ENCODE measurements at regions not wholly inside any gene's neighbourhood (a gene's known extent, or its start where the extent isn't known, plus 50 kb on each side); places are given as distances from the start of the nearest gene placed in this dataset.

DNA sequence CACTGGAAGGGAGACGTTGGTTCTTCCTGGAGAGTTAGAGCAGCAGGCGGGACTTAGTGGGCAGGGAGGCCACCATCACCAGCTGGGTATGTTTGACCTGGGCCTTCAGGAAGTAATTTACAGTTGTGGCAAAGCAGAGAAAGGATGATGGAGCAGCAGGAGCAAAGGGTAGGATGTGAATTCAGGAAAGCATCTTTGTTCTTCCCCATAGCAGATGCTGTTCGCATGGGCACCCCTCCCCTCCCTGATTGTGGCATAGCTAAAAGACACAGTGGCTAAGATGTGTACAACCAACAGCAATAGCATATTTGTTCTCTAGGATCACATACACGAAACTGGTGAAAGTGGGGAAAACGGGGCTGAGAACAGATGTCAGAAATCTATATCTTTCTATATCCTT is 56.3 kb upstream of the ITPRID1 start:
- in situ Hi-C loops (cut with HindIII; ENCODE audit: low sequenced_read_pairs), result no loop called here
- TF ChIP-seq, protein P1, sequence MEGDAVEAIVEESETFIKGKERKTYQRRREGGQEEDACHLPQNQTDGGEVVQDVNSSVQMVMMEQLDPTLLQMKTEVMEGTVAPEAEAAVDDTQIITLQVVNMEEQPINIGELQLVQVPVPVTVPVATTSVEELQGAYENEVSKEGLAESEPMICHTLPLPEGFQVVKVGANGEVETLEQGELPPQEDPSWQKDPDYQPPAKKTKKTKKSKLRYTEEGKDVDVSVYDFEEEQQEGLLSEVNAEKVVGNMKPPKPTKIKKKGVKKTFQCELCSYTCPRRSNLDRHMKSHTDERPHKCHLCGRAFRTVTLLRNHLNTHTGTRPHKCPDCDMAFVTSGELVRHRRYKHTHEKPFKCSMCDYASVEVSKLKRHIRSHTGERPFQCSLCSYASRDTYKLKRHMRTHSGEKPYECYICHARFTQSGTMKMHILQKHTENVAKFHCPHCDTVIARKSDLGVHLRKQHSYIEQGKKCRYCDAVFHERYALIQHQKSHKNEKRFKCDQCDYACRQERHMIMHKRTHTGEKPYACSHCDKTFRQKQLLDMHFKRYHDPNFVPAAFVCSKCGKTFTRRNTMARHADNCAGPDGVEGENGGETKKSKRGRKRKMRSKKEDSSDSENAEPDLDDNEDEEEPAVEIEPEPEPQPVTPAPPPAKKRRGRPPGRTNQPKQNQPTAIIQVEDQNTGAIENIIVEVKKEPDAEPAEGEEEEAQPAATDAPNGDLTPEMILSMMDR (IDR thresholded peaks at IDR 0.05; ENCODE audit: low read depth, low read length, missing control alignments), result no peak
- DNase-seq (ENCODE audit: low read depth), result no peak
- H3K4me3 ChIP-seq (ENCODE audit: low read depth, low read length), result no peak overlapping the region

DNA sequence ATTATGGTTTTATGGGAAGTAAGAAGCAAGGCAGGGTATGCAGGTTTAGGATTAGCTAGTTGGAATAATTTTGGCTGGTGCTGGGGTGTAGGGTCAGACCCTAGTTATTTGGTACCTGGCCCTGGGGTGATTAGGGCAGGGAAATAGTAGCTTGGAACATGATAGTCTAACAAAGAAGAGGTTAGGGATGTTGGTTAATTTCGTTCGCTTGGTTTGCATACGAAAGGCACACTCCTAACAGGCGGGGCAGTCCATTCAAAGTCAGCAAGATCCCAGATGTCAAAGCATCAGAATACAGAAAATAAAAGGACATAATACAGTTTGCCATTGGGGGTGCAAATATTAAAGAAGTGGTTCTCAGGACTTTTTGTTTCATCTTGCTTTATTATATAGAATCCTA is 55.7 kb upstream of the ITPRID1 start:
- DNase-seq (ENCODE audit: low read depth), result no peak
- in situ Hi-C loops (cut with HindIII; ENCODE audit: low sequenced_read_pairs), result no loop called here
- TF ChIP-seq, protein P1 (IDR thresholded peaks at IDR 0.05; ENCODE audit: low read depth, low read length, missing control alignments), result no peak
- H3K4me3 ChIP-seq (ENCODE audit: low read depth, low read length), result no peak overlapping the region

DNA sequence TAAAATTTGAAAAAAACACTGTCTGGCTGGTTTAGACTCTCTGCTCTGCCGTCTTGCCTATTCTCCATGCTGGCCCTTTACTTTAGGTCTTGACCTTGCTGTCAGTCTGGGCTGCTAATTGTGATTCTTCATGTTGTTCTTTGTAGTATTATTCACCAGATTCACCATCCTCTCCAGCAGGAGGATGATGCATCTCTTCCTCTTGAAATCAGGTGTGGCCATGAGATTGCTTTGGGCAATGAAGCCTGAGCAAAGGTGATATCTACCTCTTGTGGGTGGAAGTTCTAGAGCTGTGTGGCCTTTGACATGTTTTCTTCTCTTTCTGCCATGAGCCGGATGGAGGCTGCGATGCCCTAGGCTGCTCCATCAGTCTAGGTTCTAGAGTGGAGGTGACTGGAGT is 51.3 kb upstream of the ITPRID1 start:
- in situ Hi-C loops (cut with HindIII; ENCODE audit: low sequenced_read_pairs), result no loop called here
- DNase-seq (ENCODE audit: low read depth), result no peak
- H3K4me3 ChIP-seq (ENCODE audit: low read depth, low read length), result no peak overlapping the region
- TF ChIP-seq, protein P1 (IDR thresholded peaks at IDR 0.05; ENCODE audit: low read depth, low read length, missing control alignments), result no peak
